DOHH2 (cell line): ENCODE measurements at regions not wholly inside any gene's neighbourhood (a gene's known extent, or its start where the extent isn't known, plus 50 kb on each side); places are given as distances from the start of the nearest gene placed in this dataset.

Experiments
- EZH2phosphoT487 ChIP-seq: fragments of 200-600 bp; sonication (generic); IDR thresholded peaks from 2 replicates; pipeline ENCODE4 v1.6.1; 2017; ENCODE audit warnings: borderline replicate concordance, mild to moderate bottlenecking, antibody characterized with exemption, low read length, moderate library complexity, mixed read lengths
- TF ChIP-seq, protein P1 (sequence below): fragments of 200-600 bp; sonication (generic); IDR thresholded peaks from one replicate; pipeline ENCODE4 v1.5.1; 2014; ENCODE audit warnings: antibody characterized with exemption, mild to moderate bottlenecking, low read depth, low read length; ENCODE audit not compliant: poor library complexity, severe bottlenecking

DNA sequence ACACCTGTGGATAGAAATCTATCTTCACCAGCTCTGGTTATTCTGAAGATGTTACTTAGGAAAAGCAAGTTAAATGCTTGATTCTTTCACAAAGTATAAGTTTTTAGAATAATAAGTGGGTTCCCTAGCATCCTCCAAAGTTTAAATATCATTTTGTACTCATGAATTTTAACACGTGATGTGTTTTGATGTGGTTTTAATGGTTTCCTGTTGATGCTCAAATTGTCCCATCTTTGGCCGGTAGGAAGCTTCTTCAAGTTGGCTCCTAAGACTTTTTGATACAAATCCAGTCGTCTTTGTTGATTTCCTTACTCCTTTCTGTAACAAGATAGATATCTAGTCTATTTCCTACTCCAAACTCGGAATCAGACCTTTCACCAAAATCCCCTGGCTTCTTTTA lies 94.5 kb upstream of the STXBP5 start:
- TF ChIP-seq, protein P1, sequence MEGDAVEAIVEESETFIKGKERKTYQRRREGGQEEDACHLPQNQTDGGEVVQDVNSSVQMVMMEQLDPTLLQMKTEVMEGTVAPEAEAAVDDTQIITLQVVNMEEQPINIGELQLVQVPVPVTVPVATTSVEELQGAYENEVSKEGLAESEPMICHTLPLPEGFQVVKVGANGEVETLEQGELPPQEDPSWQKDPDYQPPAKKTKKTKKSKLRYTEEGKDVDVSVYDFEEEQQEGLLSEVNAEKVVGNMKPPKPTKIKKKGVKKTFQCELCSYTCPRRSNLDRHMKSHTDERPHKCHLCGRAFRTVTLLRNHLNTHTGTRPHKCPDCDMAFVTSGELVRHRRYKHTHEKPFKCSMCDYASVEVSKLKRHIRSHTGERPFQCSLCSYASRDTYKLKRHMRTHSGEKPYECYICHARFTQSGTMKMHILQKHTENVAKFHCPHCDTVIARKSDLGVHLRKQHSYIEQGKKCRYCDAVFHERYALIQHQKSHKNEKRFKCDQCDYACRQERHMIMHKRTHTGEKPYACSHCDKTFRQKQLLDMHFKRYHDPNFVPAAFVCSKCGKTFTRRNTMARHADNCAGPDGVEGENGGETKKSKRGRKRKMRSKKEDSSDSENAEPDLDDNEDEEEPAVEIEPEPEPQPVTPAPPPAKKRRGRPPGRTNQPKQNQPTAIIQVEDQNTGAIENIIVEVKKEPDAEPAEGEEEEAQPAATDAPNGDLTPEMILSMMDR: no peak
- no peak for TF ChIP-seq EZH2phosphoT487
